Epithelial cell of proximal tubule (primary cell): ENCODE measurements at regions not wholly inside any gene's neighbourhood (a gene's known extent, or its start where the extent isn't known, plus 50 kb on each side); places are given as distances from the start of the nearest gene placed in this dataset.
A peak's percentile ranks its signal among the peaks of the same experiment; 100 is the strongest.

Experiments used
- DNase-seq: peaks from one replicate; pipeline ENCODE4 v3.0.0-alpha.2; 2011; ENCODE audit warnings: low read depth
- H3K4me3 ChIP-seq: 2 replicates; pipeline ENCODE4 v1.5.1; 2011; ENCODE audit warnings: low read depth, mild to moderate bottlenecking, low read length
- CTCF ChIP-seq: conservative IDR thresholded peaks from 2 replicates; pipeline ENCODE4 v1.5.1; 2012; ENCODE audit warnings: low read depth, mild to moderate bottlenecking, low read length

- no peak overlapping the region for H3K4me3 ChIP-seq
- DNase-seq: no peak
- TF ChIP-seq CTCF: no peak
Observed at GRCh38 chr14:58751788-58752187, 114.0 kb downstream of the DACT1 start.

- no peak for TF ChIP-seq CTCF
- no peak overlapping the region for H3K4me3 ChIP-seq
- DNase-seq: no peak
Observed at GRCh38 chr14:58752289-58752688, 114.5 kb downstream of the DACT1 start.

GRCh38 chr14:58752771-58753201 is 115.0 kb downstream of the DACT1 start:
- no peak for TF ChIP-seq CTCF
- peak; percentile 79 for DNase-seq
- peak overlapping the region; percentile 6 for H3K4me3 ChIP-seq

- DNase-seq: no peak
- no peak overlapping the region for H3K4me3 ChIP-seq
- TF ChIP-seq CTCF: no peak
Observed at GRCh38 chr14:58755031-58755925, 117.5 kb downstream of the DACT1 start.

GRCh38 chr14:58760121-58760520 is 122.4 kb downstream of the DACT1 start:
- no peak for TF ChIP-seq CTCF
- DNase-seq: no peak
- no peak overlapping the region for H3K4me3 ChIP-seq

GRCh38 chr14:58762629-58763028 is 124.9 kb downstream of the DACT1 start:
- H3K4me3 ChIP-seq: no peak overlapping the region
- DNase-seq: no peak
- TF ChIP-seq CTCF: no peak

- H3K4me3 ChIP-seq: no peak overlapping the region
- no peak for DNase-seq
- TF ChIP-seq CTCF: no peak
Observed at GRCh38 chr14:58763210-58763609, 125.4 kb downstream of the DACT1 start.
